Uterus (tissue), 3 donors: ENCODE measurements at regions not wholly inside any gene's neighbourhood (a gene's known extent, or its start where the extent isn't known, plus 50 kb on each side); places are given as distances from the start of the nearest gene placed in this dataset.

Experiments used
- DNase-seq, 2 donors: peaks; one replicate each; pipeline ENCODE4 v3.0.0-alpha.2; 2019 to 2020
- H3K27ac ChIP-seq, 2 donors: fragments of 200-600 bp; sonication (generic); 1 replicate in 1 of 2; 2 replicates in 1 of 2; pipeline ENCODE4 v1.5.1; 2016 to 2018
- H3K27me3 ChIP-seq, 2 donors: fragments of 200-600 bp; sonication (generic); one replicate each; pipeline ENCODE4 v1.5.1; 2018 to 2019; ENCODE audit warnings: control low read depth in 1 of 2
- H3K36me3 ChIP-seq, 2 donors: fragments of 200-600 bp; sonication (generic); one replicate each; pipeline ENCODE4 v1.5.1; 2019; ENCODE audit warnings: control low read depth in 1 of 2
- H3K4me1 ChIP-seq, 2 donors: fragments of 200-600 bp; sonication (generic); one replicate each; pipeline ENCODE4 v1.5.1; 2018 to 2019; ENCODE audit warnings: control low read depth in 1 of 2
- H3K4me3 ChIP-seq, 2 donors: fragments of 200-600 bp; sonication (generic); 1 replicate in 1 of 2; 2 replicates in 1 of 2; pipeline ENCODE4 v1.5.1; 2018 to 2019; ENCODE audit warnings: mild to moderate bottlenecking in 1 of 2
- H3K9me3 ChIP-seq, 2 donors: fragments of 200-600 bp; sonication (generic); one replicate each; pipeline ENCODE4 v1.5.1; 2019; ENCODE audit warnings: control low read depth in 1 of 2
- POLR2A ChIP-seq, 2 donors: fragments of 450-650 bp; IDR thresholded peaks; one replicate each; pipeline ENCODE4 v1.6.1; 2016; ENCODE audit warnings: antibody characterized with exemption in 2 of 2, mild to moderate bottlenecking in 1 of 2, moderate library complexity in 1 of 2
- intact Hi-C: fragments of 100-400 bp; cut with DNase I; formaldehyde crosslinking; loops from one replicate; pipeline ENCODE4 v1.15.1; 2023; ENCODE audit warnings: low total_unique reads
- TF ChIP-seq, protein P1 (sequence below), 4 experiments: fragments of 200-600 bp in 2 of 4; fragments of 450-650 bp in 2 of 4; sonication (generic) in 2 of 4; IDR thresholded peaks; one replicate each; pipeline ENCODE4 v1.5.1; 2016 to 2019; ENCODE audit warnings: antibody characterized with exemption in 4 of 4, mild to moderate bottlenecking in 2 of 4, moderate library complexity in 1 of 4
- donor health status: DM: yes; HTN: yes; CAD: no.

DNA sequence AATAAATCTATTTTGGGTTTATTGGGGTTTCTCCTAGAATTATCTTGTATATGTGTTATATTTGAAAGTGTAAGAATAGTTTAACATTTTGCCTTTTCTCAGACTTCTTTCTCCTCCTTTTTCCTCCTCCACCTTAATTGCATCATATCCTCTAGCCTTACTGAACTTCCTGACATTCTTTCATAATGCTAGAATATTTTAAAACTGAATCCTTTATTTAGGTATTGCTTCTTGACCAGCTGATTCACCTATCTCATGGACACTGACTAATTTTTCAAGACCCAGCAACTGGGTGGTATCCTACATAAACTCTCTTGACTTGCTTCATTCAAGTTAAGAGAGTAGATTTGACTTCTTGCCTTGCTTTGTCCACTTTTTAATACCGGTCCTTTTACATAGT, 1508.9 kb downstream of the STIM2 start:
- Histone ChIP-seq H3K36me3 (no peaks in the 10 kb centered on the region), H3K4me3 (no peak overlapping the region), H3K27me3 (no peaks in the 10 kb centered on the region), H3K9me3 (no peaks in the 10 kb centered on the region), H3K4me1 (no peaks in the 10 kb centered on the region), H3K27ac (no peak overlapping the region)
- TF ChIP-seq POLR2A (IDR thresholded peaks at IDR 0.05), result no peak
- TF ChIP-seq, protein P1, sequence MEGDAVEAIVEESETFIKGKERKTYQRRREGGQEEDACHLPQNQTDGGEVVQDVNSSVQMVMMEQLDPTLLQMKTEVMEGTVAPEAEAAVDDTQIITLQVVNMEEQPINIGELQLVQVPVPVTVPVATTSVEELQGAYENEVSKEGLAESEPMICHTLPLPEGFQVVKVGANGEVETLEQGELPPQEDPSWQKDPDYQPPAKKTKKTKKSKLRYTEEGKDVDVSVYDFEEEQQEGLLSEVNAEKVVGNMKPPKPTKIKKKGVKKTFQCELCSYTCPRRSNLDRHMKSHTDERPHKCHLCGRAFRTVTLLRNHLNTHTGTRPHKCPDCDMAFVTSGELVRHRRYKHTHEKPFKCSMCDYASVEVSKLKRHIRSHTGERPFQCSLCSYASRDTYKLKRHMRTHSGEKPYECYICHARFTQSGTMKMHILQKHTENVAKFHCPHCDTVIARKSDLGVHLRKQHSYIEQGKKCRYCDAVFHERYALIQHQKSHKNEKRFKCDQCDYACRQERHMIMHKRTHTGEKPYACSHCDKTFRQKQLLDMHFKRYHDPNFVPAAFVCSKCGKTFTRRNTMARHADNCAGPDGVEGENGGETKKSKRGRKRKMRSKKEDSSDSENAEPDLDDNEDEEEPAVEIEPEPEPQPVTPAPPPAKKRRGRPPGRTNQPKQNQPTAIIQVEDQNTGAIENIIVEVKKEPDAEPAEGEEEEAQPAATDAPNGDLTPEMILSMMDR (IDR thresholded peaks at IDR 0.05), result no peak
- intact Hi-C loops, result no loop called here
- no peak for DNase-seq

DNA sequence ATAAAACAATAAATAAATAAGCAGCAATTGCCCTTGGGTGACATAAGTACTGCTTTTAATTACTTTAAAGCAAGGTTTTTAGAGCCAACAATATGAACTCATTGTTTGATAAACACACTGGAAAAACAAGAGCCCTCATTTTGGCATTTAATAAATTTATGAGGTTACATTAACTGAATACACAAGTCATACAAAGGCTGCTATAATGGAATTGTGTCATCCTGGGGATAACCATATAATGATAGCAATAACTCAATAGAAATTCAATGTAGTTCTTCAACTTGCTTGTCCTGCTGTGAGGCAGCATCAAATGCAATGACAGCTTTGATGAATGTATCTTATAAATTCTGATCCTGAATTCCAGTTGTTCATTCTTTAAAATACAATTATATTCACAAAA, 1512.5 kb downstream of the STIM2 start:
- no peak overlapping the region for H3K27ac ChIP-seq
- no peaks in the 10 kb centered on the region for H3K36me3 ChIP-seq
- TF ChIP-seq POLR2A (IDR thresholded peaks at IDR 0.05), result no peak
- TF ChIP-seq, protein P1 (IDR thresholded peaks at IDR 0.05), result no peak
- H3K4me1 ChIP-seq, result no peaks in the 10 kb centered on the region
- intact Hi-C loops, result no loop called here
- H3K27me3 ChIP-seq, result no peaks in the 10 kb centered on the region
- H3K4me3 ChIP-seq, result no peak overlapping the region
- no peaks in the 10 kb centered on the region for H3K9me3 ChIP-seq
- DNase-seq, result no peak

DNA sequence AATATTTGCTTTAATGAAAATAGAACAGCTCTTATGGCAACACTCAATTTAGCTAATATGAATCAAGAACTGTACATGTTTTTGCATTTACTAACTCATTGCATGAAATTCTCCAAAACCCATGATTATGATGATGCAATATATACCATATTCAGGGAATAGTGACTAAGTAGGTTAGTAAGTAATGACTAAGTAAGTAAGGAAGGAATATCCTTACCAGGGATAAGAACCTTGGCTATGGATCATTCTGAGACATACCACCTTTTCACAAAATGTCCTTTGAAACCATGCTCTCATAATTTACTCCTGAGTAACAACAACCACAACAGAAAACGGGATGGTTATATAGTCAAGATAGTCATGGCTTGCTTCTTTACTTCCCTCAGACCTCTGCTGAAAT, 1513.0 kb downstream of the STIM2 start:
- H3K4me3 ChIP-seq, result no peak overlapping the region
- DNase-seq, result no peak
- H3K4me1 ChIP-seq, result no peaks in the 10 kb centered on the region
- no peaks in the 10 kb centered on the region for H3K27me3 ChIP-seq
- TF ChIP-seq POLR2A (IDR thresholded peaks at IDR 0.05), result no peak
- TF ChIP-seq, protein P1 (IDR thresholded peaks at IDR 0.05), result no peak
- no peaks in the 10 kb centered on the region for H3K9me3 ChIP-seq
- no peaks in the 10 kb centered on the region for H3K36me3 ChIP-seq
- intact Hi-C loops, result no loop called here
- no peak overlapping the region for H3K27ac ChIP-seq

DNA sequence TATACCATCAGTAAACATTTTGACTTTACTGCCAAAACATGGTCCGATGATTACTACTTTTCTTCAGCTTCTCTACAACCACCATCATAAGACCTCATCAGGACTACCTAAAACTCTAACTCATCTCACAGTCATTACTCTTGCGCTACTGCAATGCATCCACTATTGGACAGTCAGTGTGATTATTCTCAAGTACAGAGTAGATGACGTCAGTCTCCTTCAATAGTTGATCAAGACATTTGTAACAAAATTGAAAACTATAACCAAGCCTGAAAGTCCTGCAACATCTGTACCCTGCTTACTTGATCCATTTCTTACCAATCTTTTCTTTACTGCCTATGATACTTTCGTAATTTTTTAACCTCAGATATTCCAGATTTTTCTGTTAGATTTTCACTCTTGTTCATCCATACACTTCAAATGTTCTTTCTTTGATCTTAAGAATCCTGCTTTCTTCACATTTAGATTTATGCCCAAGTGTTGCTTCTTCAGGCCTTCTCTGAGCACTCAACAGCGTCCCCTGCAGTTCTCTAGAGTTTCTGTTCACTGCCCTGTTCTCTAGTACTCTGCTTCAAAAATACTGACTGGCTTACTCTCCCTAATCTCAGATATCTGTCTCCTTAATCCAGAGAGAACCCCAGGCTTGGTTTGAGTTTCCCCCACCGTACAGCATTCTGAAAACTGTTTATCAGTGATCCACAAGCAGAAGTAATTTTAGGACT, 1517.6 kb downstream of the STIM2 start:
- no peaks in the 10 kb centered on the region for H3K36me3 ChIP-seq
- no peaks in the 10 kb centered on the region for H3K9me3 ChIP-seq
- DNase-seq, result no peak
- TF ChIP-seq, protein P1 (IDR thresholded peaks at IDR 0.05), result no peak
- no peak for TF ChIP-seq POLR2A (IDR thresholded peaks at IDR 0.05)
- intact Hi-C loops, result no loop called here
- no peaks in the 10 kb centered on the region for H3K27me3 ChIP-seq
- no peaks in the 10 kb centered on the region for H3K4me1 ChIP-seq
- H3K4me3 ChIP-seq, result no peak overlapping the region
- no peak overlapping the region for H3K27ac ChIP-seq

DNA sequence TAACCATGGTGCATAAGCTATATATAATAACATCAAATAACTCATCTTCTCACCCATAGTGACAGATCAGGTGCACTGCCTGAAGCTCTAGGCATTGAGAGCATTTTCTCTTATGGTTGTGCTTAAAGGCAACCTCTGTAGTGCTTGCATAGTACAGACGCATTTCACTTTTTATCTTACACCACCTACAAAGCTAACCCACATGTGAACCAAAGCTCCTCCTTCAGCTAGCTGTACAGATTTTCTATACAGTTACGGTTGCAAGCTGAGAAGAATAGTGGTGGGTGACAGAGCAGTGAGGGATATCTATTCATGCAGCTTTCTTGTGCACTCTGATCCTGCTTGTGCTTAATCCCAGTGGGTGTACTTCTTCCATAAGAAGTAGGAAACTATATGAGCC, 1525.2 kb downstream of the STIM2 start:
- no peaks in the 10 kb centered on the region for H3K9me3 ChIP-seq
- intact Hi-C loops, result no loop called here

More for the DNA sequence above, 1525.2 kb downstream of the STIM2 start:
- H3K27ac ChIP-seq, result no peak overlapping the region
- no peak for DNase-seq
- H3K4me1 ChIP-seq, result no peaks in the 10 kb centered on the region
- TF ChIP-seq, protein P1 (IDR thresholded peaks at IDR 0.05), result no peak
- TF ChIP-seq POLR2A (IDR thresholded peaks at IDR 0.05), result no peak
- no peak overlapping the region for H3K4me3 ChIP-seq
- no peaks in the 10 kb centered on the region for H3K27me3 ChIP-seq
- H3K36me3 ChIP-seq, result no peaks in the 10 kb centered on the region
